GM19043 (cell line): ENCODE measurements at regions not wholly inside any gene's neighbourhood (a gene's known extent, or its start where the extent isn't known, plus 50 kb on each side); places are given as distances from the start of the nearest gene placed in this dataset.
"Not testable (repeated sequence)": the region's sequence is repeated elsewhere in the genome, so short reads cannot be mapped to it uniquely, and the experiment has no call there.

ENCODE experiments used
- ATAC-seq: cut with Tn5 transposase; IDR thresholded peaks from one replicate; pipeline ENCODE4 v1.9.1; 2021; ENCODE audit warnings: low read depth; ENCODE audit not compliant: unreplicated experiment

DNA sequence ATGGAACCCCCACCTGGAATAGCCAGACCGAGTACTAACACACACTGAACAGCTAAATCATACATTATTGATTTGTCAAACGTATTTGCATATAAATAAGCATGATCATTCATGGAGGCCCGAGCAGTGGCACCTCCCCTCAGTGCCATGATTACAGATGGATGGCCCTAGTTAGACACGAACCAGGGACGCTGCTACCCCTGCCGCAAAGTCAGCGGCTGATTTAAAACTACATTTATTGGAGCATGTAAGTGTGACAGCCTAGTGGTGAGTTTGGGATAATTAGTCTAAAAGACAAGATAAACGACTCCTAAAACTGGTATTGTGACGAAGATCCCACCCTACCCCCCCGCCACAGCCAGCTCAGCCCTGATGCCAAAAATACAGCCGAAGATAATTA is 159.1 kb upstream of the MAFB start:
- no peak for ATAC-seq

DNA sequence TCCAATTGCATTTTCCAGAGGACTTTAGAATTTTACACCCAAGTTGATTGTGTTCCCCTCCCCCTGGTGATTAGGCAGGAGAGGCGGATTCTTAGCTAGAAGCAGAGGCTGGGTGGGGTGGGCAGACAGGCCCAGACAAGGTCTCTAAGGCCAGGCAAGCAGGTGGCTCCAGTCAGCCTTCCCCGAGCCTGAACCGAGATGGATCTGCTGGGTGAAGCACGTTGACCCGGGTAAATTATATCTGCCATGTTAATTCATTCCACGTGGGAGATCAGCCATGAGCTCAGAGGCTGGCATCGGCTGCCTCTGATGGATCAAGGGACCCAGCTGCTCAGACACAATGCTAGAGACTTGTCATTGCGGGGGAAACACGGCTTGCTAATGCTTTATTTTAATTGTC is 159.5 kb upstream of the MAFB start:
- no peak for ATAC-seq

DNA sequence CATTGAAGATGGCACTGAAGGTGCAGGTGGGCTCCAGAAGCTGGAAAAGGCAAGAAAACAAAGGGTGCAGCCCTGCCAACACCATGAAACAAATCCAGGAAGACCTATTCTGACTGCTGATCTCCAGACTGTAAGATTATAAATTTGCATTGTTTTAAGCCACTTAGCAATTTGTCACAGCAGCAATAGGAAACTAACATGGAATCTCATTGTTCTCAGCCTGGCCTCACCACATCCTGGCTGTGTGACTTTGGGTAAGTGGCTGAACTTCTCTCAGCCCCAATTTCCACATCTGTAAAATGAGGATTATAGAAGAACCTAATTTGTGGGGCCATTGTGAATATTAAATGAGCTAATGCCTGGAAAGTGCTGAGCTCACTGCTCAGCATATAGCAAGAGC is 160.4 kb upstream of the MAFB start:
- ATAC-seq: no peak

DNA sequence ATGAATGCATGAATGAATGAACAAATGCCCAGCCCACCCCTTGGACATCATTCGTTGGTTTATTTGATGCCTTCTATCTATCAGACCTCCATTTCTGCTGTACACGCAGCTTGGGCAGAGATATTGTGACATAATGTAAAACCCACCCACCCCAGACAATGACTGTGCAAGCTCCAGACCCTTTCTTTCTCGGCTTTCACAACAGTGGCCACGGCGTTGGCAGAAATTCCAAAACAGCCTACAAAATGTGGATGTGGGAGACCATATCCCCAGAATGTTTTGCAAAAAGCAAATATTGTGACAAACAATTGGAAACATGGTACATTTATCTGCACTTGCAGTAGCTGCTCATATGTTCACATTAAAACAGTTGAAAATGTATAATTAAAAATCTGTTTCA is 162.0 kb upstream of the MAFB start:
- no peak for ATAC-seq

DNA sequence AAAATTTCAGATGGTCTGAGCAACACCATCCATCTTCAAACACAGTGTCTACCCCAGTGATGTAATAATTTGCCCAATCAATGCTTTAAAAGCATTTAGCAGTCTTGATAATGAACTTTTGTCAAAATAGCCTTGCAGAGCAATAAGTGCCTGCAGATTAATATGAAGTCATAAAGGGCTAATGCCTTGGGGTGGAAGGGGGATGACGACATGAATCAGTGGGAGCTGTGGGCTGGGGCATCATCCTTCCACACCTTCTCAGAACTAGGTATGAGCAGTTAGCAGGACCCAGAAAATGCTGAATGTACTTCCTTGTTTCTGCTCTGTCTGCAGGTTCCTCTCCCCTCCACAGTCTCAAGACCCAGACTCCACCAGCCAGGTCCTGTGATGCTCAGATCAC is 166.2 kb upstream of the MAFB start:
- no peak for ATAC-seq

DNA sequence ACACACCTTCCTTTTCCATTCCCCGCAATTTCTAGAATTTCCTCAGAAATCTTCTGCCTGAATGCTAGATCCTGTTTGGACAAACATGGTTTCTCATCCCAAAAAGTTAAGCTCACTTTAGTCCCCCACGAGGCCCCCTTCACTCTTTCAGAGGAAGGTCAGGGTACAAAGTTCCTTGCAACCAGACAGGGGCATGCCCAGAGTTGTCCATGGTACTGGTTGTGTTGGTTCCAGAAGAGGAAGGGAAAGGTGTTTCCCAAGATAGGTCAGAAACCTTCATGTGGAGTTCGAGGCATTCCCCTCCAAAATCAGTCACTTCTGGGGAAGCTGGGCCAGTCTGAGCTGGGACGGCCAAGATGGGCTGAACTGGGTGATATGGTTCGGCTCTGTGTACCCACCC is 167.6 kb upstream of the MAFB start:
- ATAC-seq: no peak

DNA sequence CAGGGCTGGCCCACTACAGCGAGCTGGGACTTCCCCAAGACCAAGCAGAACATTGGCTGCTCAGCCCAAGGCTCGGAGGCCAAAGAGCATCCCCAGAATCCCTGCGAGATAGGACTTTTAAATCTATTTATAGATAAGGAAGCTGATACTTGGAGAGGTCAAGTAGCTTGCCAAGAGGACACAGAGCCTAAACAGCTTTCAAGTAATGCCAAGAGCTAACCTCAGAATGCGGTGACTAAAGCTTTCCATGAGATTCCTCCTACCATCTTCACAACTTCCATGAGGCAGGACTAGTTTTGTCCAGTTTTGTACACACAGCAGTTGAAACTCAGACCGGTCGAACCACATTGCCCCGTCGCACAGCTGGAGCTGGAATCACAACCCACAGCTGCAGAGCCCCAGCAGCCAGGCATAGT is 168.1 kb upstream of the TOP1 start:
- no peak for ATAC-seq

DNA sequence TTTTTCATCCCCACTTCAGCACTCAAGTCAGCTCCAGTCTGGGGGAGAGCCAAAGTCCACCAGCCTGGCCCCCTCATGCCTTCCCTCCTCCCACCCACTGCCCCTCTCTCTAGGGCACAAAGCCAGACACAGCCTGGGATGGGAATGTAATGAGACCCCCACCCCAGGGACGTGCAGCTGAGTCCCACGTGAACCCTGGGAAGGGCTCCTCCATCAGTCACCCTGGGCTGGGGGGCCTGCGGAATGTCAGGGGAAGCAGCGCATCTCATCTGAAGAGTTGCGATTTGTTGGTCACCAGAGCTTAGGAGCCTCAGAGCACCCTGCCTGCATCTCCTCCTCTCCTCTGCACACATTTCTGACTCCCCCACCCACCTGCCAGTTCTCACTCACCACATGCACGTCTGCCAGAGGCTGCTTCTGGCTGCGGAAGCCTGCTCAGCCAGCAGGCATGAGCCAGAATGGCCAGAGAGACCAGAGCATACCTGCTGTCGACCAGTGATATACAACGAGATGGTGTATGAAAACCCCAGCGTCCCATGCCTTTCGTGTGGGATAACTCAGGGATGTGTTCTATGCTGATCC is 167.1 kb upstream of the TOP1 start:
- no peak for ATAC-seq

DNA sequence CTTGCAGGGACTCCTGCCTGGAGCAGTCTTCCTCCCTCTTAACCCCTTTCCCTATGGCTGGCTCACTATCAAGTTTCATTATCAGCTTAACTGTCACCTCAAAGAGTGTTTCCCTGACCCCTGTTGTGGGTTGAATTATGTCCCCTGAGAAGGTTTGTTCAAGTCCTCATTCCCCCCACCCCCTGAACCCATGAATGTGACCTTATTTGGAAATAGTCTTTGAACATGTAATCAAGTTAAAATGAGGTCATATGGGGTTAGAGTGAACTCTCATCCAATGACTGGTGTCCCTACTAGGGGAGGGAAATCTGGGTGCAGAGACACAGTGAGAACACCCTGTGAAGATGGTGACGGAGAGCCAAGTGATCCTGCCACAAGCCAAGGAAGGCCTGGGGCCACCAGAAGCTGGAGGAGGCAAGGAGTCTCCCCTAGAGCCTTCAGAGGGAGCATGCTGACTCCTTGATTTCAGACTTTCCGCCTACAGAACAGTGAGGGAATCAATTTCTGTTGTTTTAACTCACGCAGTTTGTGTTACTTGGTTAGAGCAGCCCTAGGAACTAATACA is 165.2 kb upstream of the TOP1 start:
- ATAC-seq: no peak

DNA sequence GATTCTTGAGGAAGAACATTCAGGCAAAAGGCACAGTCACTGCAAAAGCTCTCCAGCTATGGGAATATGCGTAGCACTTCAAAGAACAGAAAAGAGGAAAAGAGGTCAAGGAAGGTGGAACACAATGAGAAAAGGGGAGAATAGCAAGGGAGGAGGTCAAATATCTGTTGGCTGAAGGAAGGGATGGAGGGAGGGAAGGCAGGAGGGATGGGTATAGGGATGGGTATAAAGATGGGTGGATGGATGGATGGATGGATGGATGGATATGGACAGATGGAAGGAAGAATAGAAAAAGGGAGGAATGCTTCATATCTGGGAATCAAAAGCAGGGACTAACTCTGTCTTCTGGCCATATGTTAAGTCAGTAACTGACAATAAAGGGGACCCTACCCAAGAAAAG is 164.2 kb upstream of the TOP1 start:
- no peak for ATAC-seq

DNA sequence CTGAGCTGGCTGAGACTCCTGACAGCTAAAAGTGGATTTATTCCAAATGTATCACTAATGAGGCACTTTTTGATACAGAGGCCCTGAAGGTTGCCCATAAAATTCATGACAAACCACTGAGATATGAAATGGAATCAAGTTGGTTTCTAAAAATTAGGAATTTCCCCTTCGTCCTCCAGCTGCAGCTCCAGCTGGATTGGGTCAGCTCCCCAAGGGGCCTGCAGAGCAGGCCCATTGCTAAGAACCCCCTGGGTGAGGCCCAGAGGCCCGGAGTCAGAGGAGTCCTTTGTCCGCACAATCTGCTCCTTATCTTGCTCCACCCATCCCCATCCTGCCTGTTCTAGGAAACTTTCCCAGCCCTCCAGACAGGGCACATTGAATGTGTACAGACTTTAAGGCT is 163.5 kb upstream of the TOP1 start:
- no peak for ATAC-seq

DNA sequence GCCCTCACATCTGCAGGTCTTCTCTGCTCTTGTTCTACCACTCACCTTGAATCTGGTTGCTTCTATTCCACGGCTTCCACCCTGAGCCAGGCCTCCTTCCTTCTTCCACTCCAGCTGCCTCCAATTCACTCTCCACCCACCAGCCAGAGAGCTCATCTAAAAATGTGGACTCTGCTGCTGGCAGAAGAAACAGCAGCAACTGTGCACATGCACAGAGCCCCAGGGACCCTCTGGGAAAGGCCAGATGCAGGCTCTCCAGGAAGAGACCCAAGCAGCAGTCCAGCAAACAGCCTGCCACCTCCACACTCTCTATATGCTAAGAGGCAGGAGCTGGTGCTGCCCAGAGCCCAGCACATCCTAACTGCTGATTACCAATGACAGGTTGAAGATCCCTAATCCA is 162.6 kb upstream of the TOP1 start:
- no peak for ATAC-seq

DNA sequence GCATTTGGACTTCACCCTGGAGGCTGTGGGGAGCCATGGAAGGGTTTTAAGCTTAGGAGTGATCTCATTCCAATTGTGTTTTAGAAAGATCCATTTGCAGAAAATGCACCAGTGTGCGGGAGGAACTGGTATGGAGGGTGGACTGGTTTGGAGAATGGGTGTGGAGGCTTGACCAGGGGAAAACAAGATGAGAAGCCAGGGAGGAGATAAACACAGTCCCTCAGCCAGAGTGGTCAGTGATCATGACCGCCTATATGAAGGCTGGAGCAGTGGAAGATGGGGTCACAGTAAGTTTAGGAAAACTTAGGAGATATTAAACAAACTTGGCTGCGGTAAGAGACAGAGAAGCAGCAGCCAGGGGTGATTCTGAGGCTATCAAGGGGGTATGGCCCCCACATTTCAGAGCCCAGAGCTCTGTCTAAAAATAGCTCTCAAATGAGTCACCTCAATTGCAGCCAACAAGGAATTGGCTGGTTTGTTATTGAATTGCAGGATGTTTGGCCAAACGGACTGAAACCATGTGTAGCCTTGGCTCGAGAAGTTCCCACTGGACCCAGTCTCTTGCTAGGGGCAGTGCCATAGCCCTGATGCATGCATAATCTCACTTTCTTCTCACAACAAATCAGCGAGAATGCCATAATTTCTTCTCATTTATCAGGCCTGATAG is 159.9 kb upstream of the TOP1 start:
- ATAC-seq: no peak

DNA sequence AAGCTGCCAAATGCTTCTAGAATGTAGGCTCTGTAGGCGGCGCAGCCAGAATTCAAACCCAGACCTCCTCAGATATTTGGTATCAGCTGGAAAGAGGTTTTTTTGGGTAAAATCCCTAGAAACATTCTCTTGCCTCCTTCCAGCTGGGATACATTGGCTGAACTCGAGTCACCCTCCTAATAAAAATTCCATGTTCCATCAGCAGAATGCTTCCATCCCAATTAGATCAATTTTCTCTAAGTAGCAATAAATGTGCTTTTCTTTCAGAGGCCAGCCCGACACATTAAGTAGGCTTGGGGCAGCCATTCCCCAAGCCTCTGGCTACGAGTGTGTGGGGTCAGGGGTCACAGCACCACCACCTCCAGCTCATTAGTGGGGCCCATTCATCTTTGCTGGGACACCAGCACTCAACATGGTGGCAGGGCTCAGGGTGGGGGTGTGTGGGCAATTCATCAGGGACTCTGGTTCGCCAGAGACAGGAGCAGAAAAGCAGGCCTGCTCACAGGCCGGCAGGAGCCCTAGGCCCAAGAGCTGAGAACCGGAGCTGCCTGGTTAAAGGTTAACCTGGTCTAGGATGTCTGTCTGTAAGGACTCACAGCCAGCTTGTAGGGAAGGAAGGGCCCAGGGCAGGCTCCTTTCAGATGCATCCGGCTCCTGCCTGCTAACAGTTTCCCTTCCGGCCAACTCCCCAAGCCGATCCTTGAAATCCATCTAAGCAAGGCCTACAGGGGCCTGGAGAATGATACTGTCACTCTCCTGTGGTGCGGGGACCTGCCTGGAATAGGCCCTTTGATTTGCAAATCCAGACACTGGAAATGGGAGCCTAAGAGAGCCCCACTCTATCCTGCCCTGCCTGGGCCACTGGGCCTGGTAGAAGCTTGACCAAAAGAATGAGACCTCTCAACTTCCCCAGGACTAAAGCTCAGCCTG is 159.1 kb upstream of the TOP1 start:
- ATAC-seq: no peak

DNA sequence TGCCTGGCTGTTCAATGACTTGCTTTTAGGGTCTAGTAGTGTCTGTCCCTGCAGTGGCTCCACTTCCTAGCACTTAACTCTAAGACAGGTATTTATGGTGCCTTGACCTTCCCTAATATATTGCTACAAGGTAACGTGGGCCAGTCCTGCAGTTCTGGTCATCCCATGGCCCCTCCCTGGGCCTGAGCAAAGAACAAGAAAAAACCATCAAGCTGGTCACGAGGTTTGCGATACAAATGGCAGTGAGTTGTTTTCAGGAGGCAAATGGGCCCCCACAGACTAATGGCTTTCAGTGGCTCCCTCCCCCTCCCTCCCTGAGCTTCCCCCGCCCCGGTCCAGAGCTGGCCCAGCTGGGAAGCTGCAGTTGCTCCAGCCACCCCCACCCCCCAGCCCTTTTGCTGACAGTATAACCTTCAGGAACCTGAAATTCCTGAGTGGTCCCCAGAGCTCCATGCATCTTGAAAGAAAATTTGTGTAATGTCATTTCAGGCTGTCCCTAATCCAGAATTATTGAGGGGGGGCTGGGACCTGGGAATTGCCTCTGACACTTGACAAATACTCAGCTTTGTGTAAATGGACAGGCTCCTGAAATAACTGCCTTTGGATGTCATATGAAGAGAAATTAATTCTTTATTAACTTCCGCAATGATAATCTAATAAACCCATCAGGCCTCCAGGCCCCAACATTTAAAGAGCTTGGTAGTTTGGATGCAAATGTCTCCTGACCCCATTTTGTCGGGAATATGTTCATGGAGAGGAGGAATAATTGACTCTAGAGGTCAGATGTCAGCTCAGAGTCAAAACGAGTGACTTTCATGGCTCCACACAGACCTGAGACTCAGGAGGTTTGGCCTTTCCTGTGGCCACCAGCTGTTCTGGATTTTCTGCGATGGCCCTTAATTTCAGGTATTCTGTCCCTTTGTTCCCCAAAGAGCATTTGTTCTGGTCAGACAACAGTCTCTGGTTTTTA is 153.2 kb upstream of the TOP1 start:
- ATAC-seq: no peak

DNA sequence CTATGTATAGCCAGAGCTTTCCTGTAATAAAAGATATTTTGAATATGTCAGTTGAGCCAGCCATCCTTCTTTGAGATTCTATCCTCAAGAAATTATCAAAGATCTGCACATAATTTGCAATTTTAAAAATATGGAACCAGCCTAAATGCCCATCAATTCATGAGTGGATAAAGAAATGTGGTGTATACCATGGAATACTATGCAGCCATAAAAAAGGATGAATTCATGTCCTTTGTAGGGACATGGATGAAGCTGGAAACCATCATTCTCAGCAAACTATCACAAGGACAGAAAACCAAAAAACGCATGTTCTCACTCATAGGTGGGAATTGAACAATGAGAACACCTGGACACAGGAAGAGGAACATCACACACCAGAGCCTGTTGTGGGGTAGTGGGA is 150.5 kb upstream of the TOP1 start:
- ATAC-seq: not testable (repeated sequence)

DNA sequence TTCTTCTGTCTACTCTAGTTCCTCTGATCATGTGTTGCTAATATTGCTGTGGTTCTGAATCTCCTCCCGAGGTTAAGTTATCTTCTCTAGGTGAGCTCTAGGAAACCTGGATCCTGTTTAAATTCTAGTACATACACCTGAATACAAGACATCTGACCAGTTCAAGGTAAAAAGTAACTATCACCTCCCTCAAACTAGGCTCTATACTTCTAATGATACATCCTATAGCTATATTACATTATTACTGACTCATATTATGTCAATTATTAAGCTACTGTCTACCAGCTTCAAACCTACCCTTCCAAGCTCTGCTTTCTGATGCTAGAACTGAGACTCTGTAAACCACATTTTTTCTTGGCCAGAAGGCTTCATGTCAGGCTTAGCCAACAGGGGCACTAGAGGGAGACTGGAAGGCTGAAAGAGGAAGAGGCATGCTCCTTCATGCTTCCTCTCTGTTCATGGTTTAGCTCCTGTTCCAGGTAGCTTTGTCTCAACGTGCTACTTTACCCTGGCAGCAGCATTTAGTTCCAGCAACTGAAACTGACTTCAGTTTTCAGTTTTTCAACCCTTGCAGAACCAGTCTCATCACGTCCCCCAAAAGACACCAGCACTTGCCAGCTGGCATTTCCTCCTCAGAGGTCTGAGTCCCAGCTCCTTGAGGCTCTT is 148.4 kb upstream of the TOP1 start:
- no peak for ATAC-seq

DNA sequence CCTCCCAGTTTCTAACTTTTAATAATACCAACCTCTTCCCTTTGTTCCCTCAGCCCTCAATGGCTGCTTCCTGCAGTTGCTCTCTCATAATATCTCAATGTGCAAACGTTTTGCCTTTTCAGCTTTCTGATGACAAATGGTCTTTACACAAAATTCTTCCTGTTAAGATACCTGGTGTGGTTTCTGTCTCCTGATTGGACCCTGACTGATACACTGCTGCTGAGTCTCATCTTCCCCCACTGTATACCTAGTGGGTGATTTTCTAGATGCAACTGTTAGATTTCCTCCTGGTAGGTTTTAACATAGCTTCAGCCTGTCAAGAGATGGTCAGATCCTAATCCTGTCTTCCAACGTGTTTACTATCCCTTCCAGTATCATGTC is 147.9 kb upstream of the TOP1 start:
- no peak for ATAC-seq

DNA sequence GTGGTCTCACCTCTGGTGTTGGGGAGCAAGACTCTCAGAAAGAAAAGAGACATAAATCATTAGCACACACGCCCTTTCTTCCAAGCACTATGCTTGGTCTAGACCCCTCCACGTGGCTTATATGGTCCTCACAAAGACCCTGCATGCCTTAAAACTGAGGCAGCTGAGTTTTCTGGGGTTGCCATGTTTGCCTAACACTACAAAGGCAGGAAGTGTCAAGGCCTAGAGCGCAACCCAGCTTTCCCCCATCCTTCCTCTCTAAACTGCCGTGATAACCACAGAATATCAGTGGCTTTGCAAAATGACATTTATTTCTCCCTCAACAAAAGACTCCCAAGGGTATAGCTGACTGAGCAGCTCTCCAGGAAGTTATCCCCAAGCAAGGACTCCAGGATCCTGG is 146.5 kb upstream of the TOP1 start:
- no peak for ATAC-seq

DNA sequence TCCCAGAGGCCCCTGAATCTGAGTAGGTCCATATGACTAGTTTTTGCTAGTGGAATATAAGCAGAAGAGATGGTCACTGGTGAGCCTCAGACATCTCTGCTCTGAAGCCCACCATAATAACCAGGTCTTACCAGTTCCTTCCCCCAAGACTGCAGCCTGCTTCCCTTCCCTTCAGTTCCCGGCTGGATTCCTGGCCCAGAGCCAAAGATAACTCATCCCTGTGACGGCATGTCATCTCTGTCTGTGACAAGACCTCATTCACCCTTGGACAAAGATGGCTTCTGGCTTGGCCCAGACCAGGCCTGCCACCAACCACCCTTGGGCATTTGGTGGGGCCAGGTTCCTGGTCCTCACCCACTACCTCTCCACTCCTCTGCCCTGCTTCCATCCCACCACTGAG is 145.5 kb upstream of the TOP1 start:
- ATAC-seq: no peak
